ENCODE measurements at regions not wholly inside any gene's neighbourhood (a gene's known extent, or its start where the extent isn't known, plus 50 kb on each side); places are given as distances from the start of the nearest gene placed in this dataset.

DNA sequence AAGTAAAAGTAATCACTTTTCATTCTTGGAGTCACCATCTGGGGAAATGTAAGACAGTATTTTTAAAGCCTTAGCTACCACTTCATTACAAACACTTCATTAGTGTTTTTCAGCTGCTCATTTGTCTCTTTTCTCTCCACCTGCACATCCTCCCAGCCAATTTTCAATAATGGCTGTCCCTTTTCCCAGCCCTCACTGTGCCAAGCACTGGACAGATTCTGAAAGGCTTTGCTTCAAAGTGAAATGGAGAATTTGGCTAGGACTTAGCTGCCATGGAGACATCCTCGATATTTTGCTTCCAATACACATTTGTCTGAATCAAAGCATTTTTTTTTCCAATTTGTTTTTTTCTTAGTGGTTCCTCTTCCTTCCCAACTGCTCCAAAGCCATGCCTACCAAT is 272.4 kb upstream of the NRXN1 start:
- DNase-seq (ENCODE audit: low read depth, low spot score), result no peak
- no peak overlapping the region for H3K27ac ChIP-seq (ENCODE audit: low read depth, low read length)
- ChIA-PET CTCF (interaction anchor here (0.6 kb wide), 1 partner anchor 554 kb away, joined by 3 read pairs; no protein-coding TSS in a partner anchor), POLR2A (no interaction called here)
- H3K27me3 ChIP-seq (ENCODE audit: control insufficient read depth, insufficient read depth, low read length), result no peaks in the 10 kb centered on the region
- H3K4me3 ChIP-seq (ENCODE audit: low read depth, low read length), result no peak overlapping the region
- H3K9me3 ChIP-seq (ENCODE audit: control insufficient read depth, insufficient read depth, low read length), result no peaks in the 10 kb centered on the region
- TF ChIP-seq, protein P1, sequence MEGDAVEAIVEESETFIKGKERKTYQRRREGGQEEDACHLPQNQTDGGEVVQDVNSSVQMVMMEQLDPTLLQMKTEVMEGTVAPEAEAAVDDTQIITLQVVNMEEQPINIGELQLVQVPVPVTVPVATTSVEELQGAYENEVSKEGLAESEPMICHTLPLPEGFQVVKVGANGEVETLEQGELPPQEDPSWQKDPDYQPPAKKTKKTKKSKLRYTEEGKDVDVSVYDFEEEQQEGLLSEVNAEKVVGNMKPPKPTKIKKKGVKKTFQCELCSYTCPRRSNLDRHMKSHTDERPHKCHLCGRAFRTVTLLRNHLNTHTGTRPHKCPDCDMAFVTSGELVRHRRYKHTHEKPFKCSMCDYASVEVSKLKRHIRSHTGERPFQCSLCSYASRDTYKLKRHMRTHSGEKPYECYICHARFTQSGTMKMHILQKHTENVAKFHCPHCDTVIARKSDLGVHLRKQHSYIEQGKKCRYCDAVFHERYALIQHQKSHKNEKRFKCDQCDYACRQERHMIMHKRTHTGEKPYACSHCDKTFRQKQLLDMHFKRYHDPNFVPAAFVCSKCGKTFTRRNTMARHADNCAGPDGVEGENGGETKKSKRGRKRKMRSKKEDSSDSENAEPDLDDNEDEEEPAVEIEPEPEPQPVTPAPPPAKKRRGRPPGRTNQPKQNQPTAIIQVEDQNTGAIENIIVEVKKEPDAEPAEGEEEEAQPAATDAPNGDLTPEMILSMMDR (IDR thresholded peaks at IDR 0.05; ENCODE audit: low read depth, low read length), result no peak

DNA sequence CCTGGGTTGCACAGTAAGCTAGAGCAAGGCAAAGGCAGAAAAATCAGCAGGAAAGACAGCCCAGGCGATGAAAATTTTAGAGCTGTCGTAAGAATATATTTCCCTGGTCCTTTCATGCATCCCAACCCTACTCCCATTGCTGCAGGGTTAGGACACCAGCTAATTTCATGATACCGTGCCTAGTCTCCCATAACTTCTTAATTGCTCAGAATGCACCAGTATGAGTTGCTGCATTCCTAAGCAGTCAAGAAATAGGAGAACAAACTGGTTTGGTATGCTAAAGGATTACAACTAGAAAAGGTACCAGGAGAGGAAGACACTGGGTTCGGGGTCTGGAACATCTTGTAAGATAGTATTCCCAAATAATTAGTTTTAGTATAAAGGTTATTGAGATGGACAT is 269.4 kb upstream of the NRXN1 start:
- H3K9me3 ChIP-seq (ENCODE audit: control insufficient read depth, insufficient read depth, low read length), result no peaks in the 10 kb centered on the region
- no peak for DNase-seq (ENCODE audit: low read depth, low spot score)
- no peak overlapping the region for H3K4me3 ChIP-seq (ENCODE audit: low read depth, low read length)
- TF ChIP-seq, protein P1 (IDR thresholded peaks at IDR 0.05; ENCODE audit: low read depth, low read length), result no peak
- CTCF ChIA-PET, result no interaction called here
- H3K27me3 ChIP-seq (ENCODE audit: control insufficient read depth, insufficient read depth, low read length), result no peaks in the 10 kb centered on the region
- H3K27ac ChIP-seq (ENCODE audit: low read depth, low read length), result no peak overlapping the region
- POLR2A ChIA-PET, result no interaction called here

DNA sequence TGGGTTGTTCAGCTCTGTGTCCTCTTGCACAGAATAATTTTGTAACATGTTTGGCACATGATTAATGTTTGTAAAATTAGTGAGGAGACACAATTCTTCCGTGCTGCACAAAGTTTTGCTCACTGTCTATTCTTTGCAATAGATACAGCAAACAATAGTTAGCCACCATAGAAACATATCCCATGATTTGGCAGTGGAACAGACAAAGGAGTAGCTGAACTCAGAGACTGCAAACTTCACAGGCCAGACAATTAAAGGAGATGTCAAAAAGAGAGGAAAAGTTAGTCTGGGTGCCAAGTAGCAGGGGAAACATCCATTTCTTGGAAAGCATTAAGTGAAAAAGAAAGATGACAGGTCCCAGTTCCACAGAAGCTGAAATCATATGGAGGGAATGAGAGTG is 267.4 kb upstream of the NRXN1 start:
- no peak for DNase-seq (ENCODE audit: low read depth, low spot score)
- POLR2A ChIA-PET, result no interaction called here
- H3K27ac ChIP-seq (ENCODE audit: low read depth, low read length), result no peak overlapping the region
- no peaks in the 10 kb centered on the region for H3K9me3 ChIP-seq (ENCODE audit: control insufficient read depth, insufficient read depth, low read length)
- H3K4me3 ChIP-seq (ENCODE audit: low read depth, low read length), result no peak overlapping the region
- TF ChIP-seq, protein P1 (IDR thresholded peaks at IDR 0.05; ENCODE audit: low read depth, low read length), result no peak
- CTCF ChIA-PET, result no interaction called here
- no peaks in the 10 kb centered on the region for H3K27me3 ChIP-seq (ENCODE audit: control insufficient read depth, insufficient read depth, low read length)

DNA sequence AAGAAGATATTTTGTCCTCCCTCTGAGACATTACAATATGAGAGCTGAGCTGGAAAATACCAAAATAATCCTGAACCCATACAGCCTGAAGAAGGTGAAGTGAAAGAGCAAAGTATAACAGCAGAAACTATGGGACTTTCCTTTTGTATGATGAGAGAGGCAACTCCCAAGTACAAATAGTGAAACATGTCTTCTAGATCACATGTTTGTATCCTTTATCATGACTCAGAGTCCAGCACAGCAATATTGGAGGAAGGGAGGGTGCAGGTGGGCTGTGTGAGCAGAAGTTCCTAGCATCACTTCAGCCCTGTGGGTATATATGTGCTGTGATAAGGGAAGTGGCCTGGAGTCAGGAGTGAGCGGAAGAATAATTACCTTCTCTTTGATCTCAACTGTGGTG is 265.6 kb upstream of the NRXN1 start:
- ChIA-PET CTCF (no interaction called here), POLR2A (no interaction called here)
- no peak overlapping the region for H3K4me3 ChIP-seq (ENCODE audit: low read depth, low read length)
- TF ChIP-seq, protein P1 (IDR thresholded peaks at IDR 0.05; ENCODE audit: low read depth, low read length), result no peak
- H3K9me3 ChIP-seq (ENCODE audit: control insufficient read depth, insufficient read depth, low read length), result no peaks in the 10 kb centered on the region
- DNase-seq (ENCODE audit: low read depth, low spot score), result no peak
- no peak overlapping the region for H3K27ac ChIP-seq (ENCODE audit: low read depth, low read length)
- no peaks in the 10 kb centered on the region for H3K27me3 ChIP-seq (ENCODE audit: control insufficient read depth, insufficient read depth, low read length)

DNA sequence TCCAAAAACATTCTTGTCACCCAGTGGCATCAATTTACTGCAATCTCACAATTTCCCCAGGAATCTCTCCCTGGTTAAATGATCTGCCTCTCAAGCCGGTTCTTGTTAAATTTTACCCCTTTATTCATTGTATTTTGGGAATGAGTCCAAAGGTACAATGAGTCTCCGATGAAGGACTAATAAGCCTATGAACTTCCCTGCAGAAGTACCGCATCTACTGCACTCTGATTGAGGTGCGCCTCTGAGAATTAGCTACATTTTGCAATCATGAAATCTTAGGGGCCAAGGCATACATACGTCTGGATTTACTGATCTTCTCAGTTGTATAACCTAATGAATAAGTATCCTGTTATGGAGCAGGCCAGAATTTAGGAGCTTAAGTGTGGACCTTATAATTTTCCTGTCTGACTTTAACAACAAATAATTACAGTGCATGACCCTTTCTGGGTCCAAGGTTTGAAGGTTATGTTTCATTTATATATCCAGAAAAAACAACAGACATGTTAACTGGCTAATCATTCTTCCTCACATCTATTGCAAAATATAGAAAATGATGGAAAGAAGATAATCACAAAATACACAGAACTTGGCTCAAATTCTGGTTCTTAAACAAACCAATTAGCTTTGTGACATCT is 261.8 kb upstream of the NRXN1 start:
- Histone ChIP-seq H3K27ac (ENCODE audit: low read depth, low read length) (no peak overlapping the region), H3K9me3 (ENCODE audit: control insufficient read depth, insufficient read depth, low read length) (no peaks in the 10 kb centered on the region), H3K4me3 (ENCODE audit: low read depth, low read length) (no peak overlapping the region), H3K27me3 (ENCODE audit: control insufficient read depth, insufficient read depth, low read length) (no peaks in the 10 kb centered on the region)
- no peak for DNase-seq (ENCODE audit: low read depth, low spot score)
- ChIA-PET POLR2A (no interaction called here), CTCF (no interaction called here)
- TF ChIP-seq, protein P1 (IDR thresholded peaks at IDR 0.05; ENCODE audit: low read depth, low read length), result no peak

All from AG04450 (cell line).